IMR-90 (cell line): ENCODE measurements at regions not wholly inside any gene's neighbourhood (a gene's known extent, or its start where the extent isn't known, plus 50 kb on each side); places are given as distances from the start of the nearest gene placed in this dataset.

Source experiments
- ATAC-seq: fragments of 200-7000 bp; cut with Tn5 transposase; 2 replicates; pipeline ENCODE4 v1.9.1; 2020; ENCODE audit warnings: low read depth, mild to moderate bottlenecking, moderate library complexity
- BruUV-seq: library from RNA; stranded (reverse); fragments of 400-500 nt; replicated peaks from 2 replicates; lab custom pipeline; 2021; lab: Mats Ljungman, UMichigan
- CTCF ChIA-PET: fragments of 300-600 bp; formaldehyde crosslinking; extraction: SDS; loops from one replicate; lab custom pipeline; 2021; ENCODE audit warnings: antibody characterized with exemption; lab: Yijun Ruan, JAX
- POLR2A ChIA-PET: fragments of 300-600 bp; sonication (Branson Sonifier 250); formaldehyde crosslinking; loops from one replicate; lab custom pipeline; 2022; ENCODE audit warnings: antibody characterized with exemption; ENCODE audit not compliant: unreplicated experiment; lab: Charles Lee
- DNase-seq: peaks from one replicate; pipeline ENCODE4 v3.0.0; 2013
- H2AFZ ChIP-seq: replicated peaks from 2 replicates; pipeline ENCODE3; 2013; ENCODE audit warnings: low read length, mild to moderate bottlenecking; ENCODE audit not compliant: poor library complexity
- H2AK5ac ChIP-seq: 2 replicates; pipeline ENCODE4 v1.6.1; 2013; ENCODE audit warnings: low read depth, low read length, inconsistent platforms
- H2AK9ac ChIP-seq: replicated peaks from 2 replicates; pipeline ENCODE3; 2013; ENCODE audit warnings: mild to moderate bottlenecking, low read depth, low read length, moderate library complexity; ENCODE audit not compliant: poor library complexity
- H2BK120ac ChIP-seq: 2 replicates; pipeline ENCODE4 v1.6.1; 2013; ENCODE audit warnings: low read depth, low read length, inconsistent platforms
- H2BK15ac ChIP-seq: 3 replicates; pipeline ENCODE4 v1.6.1; 2013; ENCODE audit warnings: low read depth, low read length, inconsistent platforms
- H2BK20ac ChIP-seq: 2 replicates; pipeline ENCODE4 v1.6.1; 2013; ENCODE audit warnings: low read depth, mild to moderate bottlenecking, inconsistent platforms, low read length, moderate library complexity
- H2BK5ac ChIP-seq: 2 replicates; pipeline ENCODE4 v1.6.1; 2013; ENCODE audit warnings: mild to moderate bottlenecking, low read depth, low read length, inconsistent platforms; ENCODE audit not compliant: poor library complexity, severe bottlenecking
- H3K14ac ChIP-seq: replicated peaks from 2 replicates; pipeline ENCODE4 v1.6.1; 2013; ENCODE audit warnings: low read depth, low read length, inconsistent platforms
- H3K18ac ChIP-seq: 2 replicates; pipeline ENCODE4 v1.6.1; 2013; ENCODE audit warnings: low read depth, low read length, control low read depth
- H3K23ac ChIP-seq: 2 replicates; pipeline ENCODE4 v1.6.1; 2013; ENCODE audit warnings: low read depth, low read length, inconsistent platforms
- H3K27ac ChIP-seq: 2 replicates; pipeline ENCODE4 v1.5.1; 2013; ENCODE audit warnings: mild to moderate bottlenecking, control low read depth, low read length; ENCODE audit not compliant: insufficient read depth
- H3K27me3 ChIP-seq: 2 replicates; pipeline ENCODE4 v1.6.1; 2013; ENCODE audit warnings: low read length; ENCODE audit not compliant: control insufficient read depth, insufficient read depth
- H3K36me3 ChIP-seq: 2 replicates; pipeline ENCODE4 v1.6.1; 2013; ENCODE audit warnings: low read length, mixed read lengths; ENCODE audit not compliant: control insufficient read depth, insufficient read depth
- H3K4ac ChIP-seq: 2 replicates; pipeline ENCODE4 v1.6.1; 2013; ENCODE audit warnings: low read depth, low read length, inconsistent platforms
- H3K4me1 ChIP-seq: 2 replicates; pipeline ENCODE4 v1.6.1; 2013; ENCODE audit warnings: low read length, mixed read lengths; ENCODE audit not compliant: control insufficient read depth, insufficient read depth
- H3K4me2 ChIP-seq: 2 replicates; pipeline ENCODE4 v1.6.1; 2013; ENCODE audit warnings: low read depth, mild to moderate bottlenecking, control low read depth, low read length, moderate library complexity
- H3K4me3 ChIP-seq: 2 replicates; pipeline ENCODE4 v1.5.1; 2013; ENCODE audit warnings: low read depth, mild to moderate bottlenecking, control low read depth, low read length, moderate library complexity; ENCODE audit not compliant: insufficient read depth
- H3K56ac ChIP-seq: 2 replicates; pipeline ENCODE4 v1.6.1; 2013; ENCODE audit warnings: low read length, inconsistent platforms; ENCODE audit not compliant: insufficient read depth; ENCODE audit errors: extremely low read depth
- H3K79me1 ChIP-seq, 2 experiments: 2 replicates each; pipeline ENCODE4 v1.6.1; 2013; ENCODE audit warnings: low read length in 2 of 2, inconsistent platforms in 1 of 2, low read depth in 1 of 2
- H3K9ac ChIP-seq: 2 replicates; pipeline ENCODE4 v1.6.1; 2013; ENCODE audit warnings: low read depth, low read length, control low read depth
- H3K9me1 ChIP-seq: 2 replicates; pipeline ENCODE4 v1.6.1; 2013; ENCODE audit warnings: low read length, inconsistent platforms; ENCODE audit not compliant: insufficient read depth
- H3K9me3 ChIP-seq: 2 replicates; pipeline ENCODE4 v1.6.1; 2013; ENCODE audit warnings: low read length; ENCODE audit not compliant: control insufficient read depth, insufficient read depth
- H4K20me1 ChIP-seq: 2 replicates; pipeline ENCODE4 v1.6.1; 2013; ENCODE audit warnings: low read length, inconsistent platforms; ENCODE audit not compliant: insufficient read depth
- H4K5ac ChIP-seq: 2 replicates; pipeline ENCODE4 v1.6.1; 2013; ENCODE audit warnings: mild to moderate bottlenecking, low read depth, low read length, control low read depth
- H4K8ac ChIP-seq, 2 experiments: 2 replicates each; pipeline ENCODE4 v1.6.1; 2013; ENCODE audit warnings: low read depth in 2 of 2, low read length in 2 of 2, control low read depth in 1 of 2, inconsistent platforms in 1 of 2
- H4K91ac ChIP-seq: 2 replicates; pipeline ENCODE4 v1.6.1; 2013; ENCODE audit warnings: low read depth, low read length, inconsistent platforms; ENCODE audit not compliant: insufficient read depth
- CEBPB ChIP-seq: IDR thresholded peaks from 2 replicates; pipeline ENCODE4 v1.6.1; 2012; ENCODE audit warnings: low read depth, low read length, improper control_type of control experiment
- CHD1 ChIP-seq: IDR thresholded peaks from 2 replicates; pipeline ENCODE4 v1.6.1; 2012; ENCODE audit warnings: low read depth, low read length, improper control_type of control experiment
- ELK1 ChIP-seq: fragments of 150-350 bp; IDR thresholded peaks from 2 replicates; pipeline ENCODE4 v1.6.1; 2016; ENCODE audit warnings: low read depth, mild to moderate bottlenecking, low read length, moderate library complexity, borderline replicate concordance
- RAD21 ChIP-seq: IDR thresholded peaks from 2 replicates; pipeline ENCODE4 v1.6.1; 2012; ENCODE audit warnings: low read length, improper control_type of control experiment
- WGBS, 2 experiments: methylation state at CpG; one replicate each; pipeline versions ENCODE4 v1.1.5 to v1.1.7; 2013; ENCODE audit warnings: missing lambda C conversion rate in 2 of 2; ENCODE audit not compliant: insufficient read length in 1 of 2; ENCODE audit errors: extremely low coverage in 2 of 2; 5-methylcytosine and 5-hydroxymethylcytosine counted together
- dilution Hi-C: fragments of 300-500 bp; cut with HindIII; formaldehyde crosslinking; loops from one replicate; pipeline ENCODE4 v1.14.3; 2018; ENCODE audit warnings: low sequenced_read_pairs; ENCODE audit not compliant: unreplicated experiment
- in situ Hi-C: fragments of 300-500 bp; cut with MboI; formaldehyde crosslinking; loops from 3 replicates; pipeline ENCODE4 v1.14.3; 2019; ENCODE audit warnings: low sequenced_read_pairs, inconsistent platforms, mixed read lengths
- intact Hi-C: fragments of 100-400 bp; cut with micrococcal nuclease; formaldehyde crosslinking; loops from 2 replicates; pipeline ENCODE4 v1.10.0; 2022

GRCh38 chrX:138928737-138929459 lies 217.4 kb upstream of the FGF13 start:
- no peak overlapping the region for H4K91ac ChIP-seq
- 0% methylated on average over 1 of the region's 1 CpG; no CpG with 5 or more reads in 1 of the 2 experiments for WGBS, 2 experiments
- H2AFZ ChIP-seq, result no peak overlapping the region
- H3K4ac ChIP-seq, result no peak overlapping the region
- no peaks in the 10 kb centered on the region for H3K36me3 ChIP-seq
- no peak overlapping the region for H2BK5ac ChIP-seq
- H3K4me1 ChIP-seq, result no peaks in the 10 kb centered on the region
- ATAC-seq (no peak), DNase-seq (no peak)
- H3K9ac ChIP-seq, result no peak overlapping the region
- H3K4me2 ChIP-seq, result no peak overlapping the region
- H3K23ac ChIP-seq, result no peak overlapping the region
- H2AK5ac ChIP-seq, result no peak overlapping the region
- no peaks in the 10 kb centered on the region for H3K9me1 ChIP-seq
- no peak overlapping the region for H3K18ac ChIP-seq
- H3K9me3 ChIP-seq, result no peaks in the 10 kb centered on the region
- no peak overlapping the region for H3K56ac ChIP-seq
- H3K79me1 ChIP-seq, result no peaks in the 10 kb centered on the region
- in situ Hi-C loops, result no loop called here
- H2AK9ac ChIP-seq, result no peak overlapping the region
- no peak overlapping the region for H3K4me3 ChIP-seq
- H3K27ac ChIP-seq, result no peak overlapping the region
- H4K8ac ChIP-seq, result no peak overlapping the region
- no peaks in the 10 kb centered on the region for H4K20me1 ChIP-seq
- no peak overlapping the region for H2BK20ac ChIP-seq
- CTCF ChIA-PET, result no interaction called here
- TF ChIP-seq ELK1, result no peak
- TF ChIP-seq CEBPB, result no peak
- no peak for TF ChIP-seq CHD1
- TF ChIP-seq RAD21, result no peak
- H3K14ac ChIP-seq, result no peak overlapping the region
- no peak overlapping the region for H4K5ac ChIP-seq
- H2BK15ac ChIP-seq, result no peak overlapping the region
- dilution Hi-C loops, result no loop called here
- no TSS peak for BruUV-seq
- no peak overlapping the region for H2BK120ac ChIP-seq
- POLR2A ChIA-PET, result no interaction called here
- intact Hi-C loops, result no loop called here
- no peaks in the 10 kb centered on the region for H3K27me3 ChIP-seq
